ENCODE measurements at regions not wholly inside any gene's neighbourhood (a gene's known extent, or its start where the extent isn't known, plus 50 kb on each side); places are given as distances from the start of the nearest gene placed in this dataset.

- TF ChIP-seq ZBTB33 (IDR thresholded peaks at IDR 0.05) (no peak), EGR1 (IDR thresholded peaks at IDR 0.05; ENCODE audit: low read depth in 2 of 2) (no peak), NR2F2 (IDR thresholded peaks at IDR 0.05) (no peak), CTCF (IDR thresholded peaks at IDR 0.05; ENCODE audit: low read depth, low read length, missing input control) (no peak), YY1 (IDR thresholded peaks at IDR 0.05) (no peak), RAD21 (IDR thresholded peaks at IDR 0.05) (no peak)
Observed at GRCh38 chr5:58300346-58300895, 159.5 kb downstream of the PLK2 start.

Data from liver (tissue), 3 donors.